ENCODE measurements at regions not wholly inside any gene's neighbourhood (a gene's known extent, or its start where the extent isn't known, plus 50 kb on each side); places are given as distances from the start of the nearest gene placed in this dataset.

DNA sequence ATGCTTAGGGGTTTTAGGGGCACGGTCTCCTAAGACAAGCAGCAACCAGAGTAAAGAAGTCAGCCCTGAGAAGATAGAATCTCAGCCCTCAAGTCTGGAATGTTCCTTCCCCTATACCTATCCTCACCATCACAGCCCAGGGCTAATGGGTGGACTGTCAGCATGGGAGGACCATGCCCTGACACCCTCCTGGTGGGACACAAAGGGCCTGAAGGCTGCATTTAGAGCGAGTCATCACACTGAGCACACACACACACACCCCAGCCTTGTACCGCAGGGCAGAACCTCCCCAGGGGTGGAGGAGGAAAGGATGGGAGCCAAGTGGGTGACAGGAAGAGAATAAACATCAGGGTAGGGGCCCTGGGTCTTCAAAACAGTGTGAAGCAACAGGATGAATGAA is 174.8 kb upstream of the SERP2 start:
- H3K18ac ChIP-seq (ENCODE audit: insufficient read length, low read depth, low read length), result no peak overlapping the region
- WGBS (ENCODE audit: extremely low coverage, insufficient read length, low lambda C conversion rate), result no CpG with 5 or more reads among the region's 3 CpGs

More for the DNA sequence above, 174.8 kb upstream of the SERP2 start:
- H2BK15ac ChIP-seq (ENCODE audit: low read depth, low read length), result no peak overlapping the region
- Mint-ChIP-seq H3K4me3 (no peak overlapping the region), H3K36me3 (ENCODE audit: insufficient read depth in 1 of 3, low read depth in 3 of 3) (no peaks in the 10 kb centered on the region), H3K27me3 (ENCODE audit: low read depth) (peaks cover 5% of the 10 kb centered on the region), H3K9me3 (no peaks in the 10 kb centered on the region), H3K27ac (peak overlapping the region in 2 of 3 experiments; percentile 33 to 45; a peak in 2 of 7 replicates), H3K4me1 (no peaks in the 10 kb centered on the region)
- H3K23ac ChIP-seq (ENCODE audit: insufficient read length, low read depth, low read length), result no peak overlapping the region
- H2BK5ac ChIP-seq (ENCODE audit: insufficient read length, low read length), result no peak overlapping the region
- H3K56ac ChIP-seq (ENCODE audit: insufficient read length, low read depth, low read length), result no peak overlapping the region
- H3K14ac ChIP-seq (ENCODE audit: insufficient read depth, low read length), result no peak overlapping the region
- no peaks in the 10 kb centered on the region for H4K20me1 ChIP-seq (ENCODE audit: control insufficient read depth, insufficient read depth, insufficient read length)
- H3K4me2 ChIP-seq (ENCODE audit: insufficient read depth, insufficient read length, low read length), result no peak overlapping the region
- H3K9me3 ChIP-seq (ENCODE audit: control insufficient read depth, low read depth, low read length), result no peaks in the 10 kb centered on the region
- no peak overlapping the region for H2AFZ ChIP-seq (ENCODE audit: low read length)
- no peaks in the 10 kb centered on the region for H3K79me2 ChIP-seq (ENCODE audit: insufficient read depth, low read length)
- no peak for DNase-seq
- H3K23me2 ChIP-seq (ENCODE audit: insufficient read length, low read depth, low read length, poor library complexity, severe bottlenecking), result no peaks in the 10 kb centered on the region
- H2BK20ac ChIP-seq (ENCODE audit: low read depth, low read length, poor library complexity, severe bottlenecking), result no peak overlapping the region
- H3K9ac ChIP-seq (ENCODE audit: extremely low read depth, insufficient read length, low read length), result no peak overlapping the region
- no peak overlapping the region for H2AK5ac ChIP-seq (ENCODE audit: insufficient read length, low read length)
- no peak overlapping the region for H4K8ac ChIP-seq (replicated peaks; ENCODE audit: insufficient read length, low read depth, low read length)
- no peak overlapping the region for H4K91ac ChIP-seq (ENCODE audit: insufficient read length, low read depth, low read length)
- no peaks in the 10 kb centered on the region for H3K79me1 ChIP-seq (ENCODE audit: insufficient read depth, low read depth, low read length, poor library complexity, severe bottlenecking)
- H3K4ac ChIP-seq (ENCODE audit: low read depth, low read length), result no peak overlapping the region
- no peak overlapping the region for H3K27ac ChIP-seq (ENCODE audit: insufficient read length, low read depth, low read length)
- no peaks in the 10 kb centered on the region for H3K27me3 ChIP-seq (ENCODE audit: insufficient read depth, low read length)
- no peak overlapping the region for H2BK12ac ChIP-seq (ENCODE audit: insufficient read length, low read depth, low read length)
- H2BK120ac ChIP-seq (ENCODE audit: low read depth, low read length, poor library complexity, severe bottlenecking), result no peak overlapping the region
- TF ChIP-seq, protein P1, sequence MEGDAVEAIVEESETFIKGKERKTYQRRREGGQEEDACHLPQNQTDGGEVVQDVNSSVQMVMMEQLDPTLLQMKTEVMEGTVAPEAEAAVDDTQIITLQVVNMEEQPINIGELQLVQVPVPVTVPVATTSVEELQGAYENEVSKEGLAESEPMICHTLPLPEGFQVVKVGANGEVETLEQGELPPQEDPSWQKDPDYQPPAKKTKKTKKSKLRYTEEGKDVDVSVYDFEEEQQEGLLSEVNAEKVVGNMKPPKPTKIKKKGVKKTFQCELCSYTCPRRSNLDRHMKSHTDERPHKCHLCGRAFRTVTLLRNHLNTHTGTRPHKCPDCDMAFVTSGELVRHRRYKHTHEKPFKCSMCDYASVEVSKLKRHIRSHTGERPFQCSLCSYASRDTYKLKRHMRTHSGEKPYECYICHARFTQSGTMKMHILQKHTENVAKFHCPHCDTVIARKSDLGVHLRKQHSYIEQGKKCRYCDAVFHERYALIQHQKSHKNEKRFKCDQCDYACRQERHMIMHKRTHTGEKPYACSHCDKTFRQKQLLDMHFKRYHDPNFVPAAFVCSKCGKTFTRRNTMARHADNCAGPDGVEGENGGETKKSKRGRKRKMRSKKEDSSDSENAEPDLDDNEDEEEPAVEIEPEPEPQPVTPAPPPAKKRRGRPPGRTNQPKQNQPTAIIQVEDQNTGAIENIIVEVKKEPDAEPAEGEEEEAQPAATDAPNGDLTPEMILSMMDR (conservative IDR thresholded peaks at IDR 0.05), result no peak
- no peak overlapping the region for H3T11ph ChIP-seq (ENCODE audit: low read length)
- H4K5ac ChIP-seq (ENCODE audit: insufficient read length, low read depth, low read length), result no peak overlapping the region
- no peaks in the 10 kb centered on the region for H3K4me1 ChIP-seq (ENCODE audit: insufficient read depth, low read length)

Measured in H9 (cell line).